Right ventricle myocardium superior (tissue), 1 donor: ENCODE measurements at regions not wholly inside any gene's neighbourhood (a gene's known extent, or its start where the extent isn't known, plus 50 kb on each side); places are given as distances from the start of the nearest gene placed in this dataset.
"Not testable (repeated sequence)": the region's sequence is repeated elsewhere in the genome, so short reads cannot be mapped to it uniquely, and the experiment has no call there.

Experiments
- ATAC-seq: fragments of 200-7000 bp; cut with Tn5 transposase; one replicate; pipeline ENCODE4 v1.9.1; 2020; ENCODE audit warnings: mild to moderate bottlenecking; ENCODE audit not compliant: poor library complexity
- DNase-seq: peaks from one replicate; pipeline ENCODE4 v3.0.0-alpha.2; 2020
- intact Hi-C: fragments of 100-400 bp; cut with DNase I; formaldehyde crosslinking; loops from one replicate; pipeline ENCODE4 v1.11.2; 2022
- donor health status: DM: no; HTN: yes; CAD: no; lungs with severe emphysema.

- ATAC-seq (no peak), DNase-seq (no peak)
- intact Hi-C loops: no loop called here
Observed at GRCh38 chrX:63285375-63285774, 65.8 kb downstream of the SPIN4 start.

GRCh38 chrX:63284659-63285058, 66.5 kb downstream of the SPIN4 start:
- ATAC-seq (no peak), DNase-seq (no peak)
- intact Hi-C loops: no loop called here

- intact Hi-C loops: no loop called here
- DNase-seq (no peak), ATAC-seq (no peak)
Observed at GRCh38 chrX:63283348-63283747, 67.8 kb downstream of the SPIN4 start.

GRCh38 chrX:63282828-63283227, 68.3 kb downstream of the SPIN4 start:
- DNase-seq: no peak
- no peak for ATAC-seq
- intact Hi-C loops: no loop called here

- intact Hi-C loops: no loop called here
- DNase-seq (no peak), ATAC-seq (peak; percentile 27)
Observed at GRCh38 chrX:63282077-63282476, 69.1 kb downstream of the SPIN4 start.

- ATAC-seq: no peak
- DNase-seq: no peak
- intact Hi-C loops: no loop called here
Observed at GRCh38 chrX:63281465-63281864, 69.7 kb downstream of the SPIN4 start.

- ATAC-seq, DNase-seq, intact Hi-C loops: not testable (repeated sequence)
Observed at GRCh38 chrX:63277394-63277793, 73.7 kb downstream of the SPIN4 start.

- no peak for ATAC-seq
- DNase-seq: no peak
- intact Hi-C loops: no loop called here
Observed at GRCh38 chrX:63275127-63275526, 76.0 kb downstream of the SPIN4 start.

GRCh38 chrX:63270873-63271272, 80.3 kb downstream of the SPIN4 start:
- ATAC-seq (no peak), DNase-seq (no peak)
- intact Hi-C loops: no loop called here

GRCh38 chrX:63258144-63258543, 93.0 kb downstream of the SPIN4 start:
- no peak for DNase-seq
- intact Hi-C loops: no loop called here
- ATAC-seq: no peak

GRCh38 chrX:63250253-63250868, 100.8 kb downstream of the SPIN4 start:
- DNase-seq (no peak), ATAC-seq (peak; percentile 77)
- intact Hi-C loops: no loop called here

- intact Hi-C loops, DNase-seq, ATAC-seq: not testable (repeated sequence)
Observed at GRCh38 chrX:63242689-63243088, 108.4 kb downstream of the SPIN4 start.

- DNase-seq, ATAC-seq, intact Hi-C loops: not testable (repeated sequence)
Observed at GRCh38 chrX:63235963-63236362, 115.2 kb downstream of the SPIN4 start.

- DNase-seq, ATAC-seq, intact Hi-C loops: not testable (repeated sequence)
Observed at GRCh38 chrX:63233013-63233412, 118.1 kb downstream of the SPIN4 start.

GRCh38 chrX:63218202-63218601, 132.9 kb downstream of the SPIN4 start:
- intact Hi-C loops, DNase-seq, ATAC-seq: not testable (repeated sequence)

GRCh38 chrX:63217549-63217948, 133.6 kb downstream of the SPIN4 start:
- intact Hi-C loops, DNase-seq, ATAC-seq: not testable (repeated sequence)

- DNase-seq, ATAC-seq, intact Hi-C loops: not testable (repeated sequence)
Observed at GRCh38 chrX:63209645-63210044, 141.5 kb downstream of the SPIN4 start.

GRCh38 chrX:63209128-63209527, 142.0 kb downstream of the SPIN4 start:
- ATAC-seq, intact Hi-C loops, DNase-seq: not testable (repeated sequence)

GRCh38 chrX:63204266-63205074, 146.7 kb downstream of the SPIN4 start:
- intact Hi-C loops, ATAC-seq, DNase-seq: not testable (repeated sequence)

GRCh38 chrX:63201987-63202386, 149.1 kb downstream of the SPIN4 start:
- intact Hi-C loops: not testable (repeated sequence)

More at GRCh38 chrX:63201987-63202386, 149.1 kb downstream of the SPIN4 start:
- DNase-seq, ATAC-seq: not testable (repeated sequence)
